ENCODE measurements at regions not wholly inside any gene's neighbourhood (a gene's known extent, or its start where the extent isn't known, plus 50 kb on each side); places are given as distances from the start of the nearest gene placed in this dataset.

- TF ChIP-seq CTCF (IDR thresholded peaks at IDR 0.05; ENCODE audit: low read length) (no peak), EZH2phosphoT487 (IDR thresholded peaks at IDR 0.05; ENCODE audit: low read length) (no peak), EZH2 (optimal IDR thresholded peaks at IDR 0.05; ENCODE audit: low read depth, low read length) (no peak)
These were observed 518.1 kb downstream of the TRIML1 start for GRCh38 chr4:188657365-188657764.
